H9 (cell line): ENCODE measurements at regions not wholly inside any gene's neighbourhood (a gene's known extent, or its start where the extent isn't known, plus 50 kb on each side); places are given as distances from the start of the nearest gene placed in this dataset.

ENCODE experiments used
- DNase-seq: peaks from one replicate; pipeline ENCODE4 v3.0.0-alpha.2; 2017
- H2AFZ ChIP-seq: one replicate; pipeline ENCODE4 v1.6.1; 2013; ENCODE audit warnings: mild to moderate bottlenecking, low read length, control low read depth, moderate library complexity
- H2AK5ac ChIP-seq: 2 replicates; pipeline ENCODE4 v1.6.1; 2013; ENCODE audit warnings: low read length, control low read depth, mixed read lengths; ENCODE audit not compliant: insufficient read length
- H2BK120ac ChIP-seq: one replicate; pipeline ENCODE4 v1.6.1; 2013; ENCODE audit warnings: low read depth, mild to moderate bottlenecking, low read length, control low read depth, inconsistent platforms; ENCODE audit not compliant: poor library complexity, severe bottlenecking
- H2BK12ac ChIP-seq: 2 replicates; pipeline ENCODE4 v1.6.1; 2013; ENCODE audit warnings: low read length, control low read depth, mixed read lengths, low read depth; ENCODE audit not compliant: insufficient read length
- H2BK15ac ChIP-seq: 2 replicates; pipeline ENCODE4 v1.6.1; 2013; ENCODE audit warnings: low read depth, low read length, control low read depth
- H2BK20ac ChIP-seq: one replicate; pipeline ENCODE4 v1.6.1; 2013; ENCODE audit warnings: low read depth, mild to moderate bottlenecking, low read length, control low read depth, inconsistent platforms; ENCODE audit not compliant: poor library complexity, severe bottlenecking
- H2BK5ac ChIP-seq: 2 replicates; pipeline ENCODE4 v1.6.1; 2013; ENCODE audit warnings: low read length, control low read depth, mixed read lengths; ENCODE audit not compliant: insufficient read length
- H3K14ac ChIP-seq: 2 replicates; pipeline ENCODE4 v1.6.1; 2013; ENCODE audit warnings: low read length, control low read depth; ENCODE audit not compliant: insufficient read depth
- H3K18ac ChIP-seq: 2 replicates; pipeline ENCODE4 v1.6.1; 2013; ENCODE audit warnings: low read depth, mild to moderate bottlenecking, mixed read lengths, low read length, control low read depth; ENCODE audit not compliant: insufficient read length
- H3K23ac ChIP-seq: 2 replicates; pipeline ENCODE4 v1.6.1; 2013; ENCODE audit warnings: low read length, control low read depth, mixed read lengths, low read depth; ENCODE audit not compliant: insufficient read length
- H3K23me2 ChIP-seq: 2 replicates; pipeline ENCODE4 v1.6.1; 2013; ENCODE audit warnings: low read depth, mild to moderate bottlenecking, mixed read lengths, low read length, control low read depth; ENCODE audit not compliant: insufficient read length, poor library complexity, severe bottlenecking
- H3K27ac ChIP-seq: 2 replicates; pipeline ENCODE4 v1.5.1; 2013; ENCODE audit warnings: low read length, control low read depth, mixed read lengths, low read depth; ENCODE audit not compliant: insufficient read length
- H3K27me3 ChIP-seq: 2 replicates; pipeline ENCODE4 v1.6.1; 2013; ENCODE audit warnings: low read length, control low read depth, inconsistent platforms; ENCODE audit not compliant: insufficient read depth
- H3K4ac ChIP-seq: 2 replicates; pipeline ENCODE4 v1.6.1; 2013; ENCODE audit warnings: low read depth, mild to moderate bottlenecking, control low read depth, inconsistent platforms, low read length, moderate library complexity
- H3K4me1 ChIP-seq: 2 replicates; pipeline ENCODE4 v1.6.1; 2013; ENCODE audit warnings: low read length, control low read depth, inconsistent platforms; ENCODE audit not compliant: insufficient read depth
- H3K4me2 ChIP-seq: 2 replicates; pipeline ENCODE4 v1.6.1; 2013; ENCODE audit warnings: low read length, control low read depth, mixed read lengths; ENCODE audit not compliant: insufficient read length, insufficient read depth
- H3K56ac ChIP-seq: 2 replicates; pipeline ENCODE4 v1.6.1; 2013; ENCODE audit warnings: low read depth, mild to moderate bottlenecking, mixed read lengths, low read length, control low read depth; ENCODE audit not compliant: insufficient read length
- H3K79me1 ChIP-seq: 2 replicates; pipeline ENCODE4 v1.6.1; 2013; ENCODE audit warnings: low read depth, mild to moderate bottlenecking, moderate library complexity, low read length, control low read depth, inconsistent platforms; ENCODE audit not compliant: insufficient read depth, poor library complexity, severe bottlenecking
- H3K79me2 ChIP-seq: 2 replicates; pipeline ENCODE4 v1.6.1; 2013; ENCODE audit warnings: low read length, control low read depth, inconsistent platforms; ENCODE audit not compliant: insufficient read depth
- H3K9ac ChIP-seq: 2 replicates; pipeline ENCODE4 v1.6.1; 2013; ENCODE audit warnings: low read length, control low read depth, mixed read lengths; ENCODE audit not compliant: insufficient read length; ENCODE audit errors: extremely low read depth
- H3K9me3 ChIP-seq: one replicate; pipeline ENCODE4 v1.6.1; 2013; ENCODE audit warnings: low read depth, low read length, inconsistent platforms; ENCODE audit not compliant: control insufficient read depth
- H3T11ph ChIP-seq: one replicate; pipeline ENCODE4 v1.6.1; 2013; ENCODE audit warnings: mild to moderate bottlenecking, low read length, control low read depth, inconsistent platforms
- H4K20me1 ChIP-seq: one replicate; pipeline ENCODE4 v1.6.1; 2013; ENCODE audit not compliant: control insufficient read depth, insufficient read length, insufficient read depth
- H4K5ac ChIP-seq: 2 replicates; pipeline ENCODE4 v1.6.1; 2013; ENCODE audit warnings: low read depth, mild to moderate bottlenecking, mixed read lengths, low read length, control low read depth; ENCODE audit not compliant: insufficient read length
- H4K8ac ChIP-seq: replicated peaks from 2 replicates; pipeline ENCODE4 v1.6.1; 2013; ENCODE audit warnings: low read length, control low read depth, mixed read lengths, low read depth; ENCODE audit not compliant: insufficient read length
- H4K91ac ChIP-seq: 2 replicates; pipeline ENCODE4 v1.6.1; 2013; ENCODE audit warnings: low read depth, mild to moderate bottlenecking, moderate library complexity, mixed read lengths, low read length, control low read depth; ENCODE audit not compliant: insufficient read length
- H3K27ac Mint-ChIP-seq, 3 experiments: 2 replicates in 2 of 3; 3 replicates in 1 of 3; pipeline ENCODE4 v1.8.0; 2020 to 2021; ENCODE audit warnings: mixed read lengths in 3 of 3, mild to moderate bottlenecking in 1 of 3, moderate library complexity in 1 of 3
- H3K27me3 Mint-ChIP-seq: 2 replicates; pipeline ENCODE4 v1.8.0; 2021; ENCODE audit warnings: low read depth, mild to moderate bottlenecking, moderate library complexity, mixed read lengths
- H3K36me3 Mint-ChIP-seq, 3 experiments: 2 replicates in 2 of 3; 3 replicates in 1 of 3; pipeline ENCODE4 v1.8.0; 2020 to 2021; ENCODE audit warnings: low read depth in 3 of 3, mixed read lengths in 3 of 3; ENCODE audit not compliant: insufficient read depth in 1 of 3
- H3K4me1 Mint-ChIP-seq, 2 experiments: 2 replicates each; pipeline ENCODE4 v1.8.0; 2020; ENCODE audit warnings: mixed read lengths in 2 of 2
- H3K4me3 Mint-ChIP-seq, 2 experiments: 2 replicates in 1 of 2; 3 replicates in 1 of 2; pipeline ENCODE4 v1.8.0; 2020 to 2021; ENCODE audit warnings: mild to moderate bottlenecking in 2 of 2, mixed read lengths in 2 of 2, moderate library complexity in 1 of 2
- H3K9me3 Mint-ChIP-seq, 2 experiments: 2 replicates in 1 of 2; 3 replicates in 1 of 2; pipeline ENCODE4 v1.8.0; 2020; ENCODE audit warnings: mild to moderate bottlenecking in 2 of 2, mixed read lengths in 2 of 2, moderate library complexity in 1 of 2
- WGBS: extraction: QIAGEN DNeasy Blood & Tissue Kit; methylation state at CpG from one replicate; pipeline ENCODE4 v1.1.7; 2013; ENCODE audit warnings: missing lambda C conversion rate, low lambda C conversion rate, mixed read lengths; ENCODE audit not compliant: insufficient read length; ENCODE audit errors: extremely low coverage; 5-methylcytosine and 5-hydroxymethylcytosine counted together
- TF ChIP-seq, protein P1 (sequence below): fragments of 200-600 bp; sonication (generic); conservative IDR thresholded peaks from 3 replicates; pipeline ENCODE4 v1.8.0; 2021; ENCODE audit warnings: antibody characterized with exemption, mild to moderate bottlenecking

DNA sequence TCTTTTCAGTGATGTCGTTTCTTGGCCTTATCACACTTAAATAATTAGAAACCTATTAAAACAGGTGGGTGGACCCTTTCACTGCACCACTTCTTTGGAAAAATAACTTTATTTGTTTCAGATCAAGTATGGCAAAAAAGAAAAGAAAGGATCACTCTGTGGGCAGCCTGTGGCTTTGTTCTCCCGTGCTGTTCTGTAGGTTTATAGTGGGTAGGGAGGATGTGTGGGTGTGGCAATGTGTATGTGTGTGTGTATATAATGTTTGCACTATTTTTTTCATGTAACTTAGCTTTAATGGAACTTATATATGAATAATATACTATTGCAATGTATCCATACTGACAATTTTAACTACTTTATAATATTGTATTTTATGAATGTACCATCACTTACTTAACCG, 85.9 kb downstream of the ACTBL2 start:
- H3K27me3 ChIP-seq = no peaks in the 10 kb centered on the region
- H3K27me3 Mint-ChIP-seq = no peaks in the 10 kb centered on the region
- H3K9me3 Mint-ChIP-seq = peaks cover 0 to 2% of the 10 kb centered on the region in 2 experiments; a peak in 1 of 5 replicates
- no peak overlapping the region for H2BK120ac ChIP-seq
- H3K9ac ChIP-seq = no peak overlapping the region
- no peak overlapping the region; a peak in 1 of 7 replicates for H3K27ac Mint-ChIP-seq
- no peaks in the 10 kb centered on the region for H3K4me1 ChIP-seq
- H3K4ac ChIP-seq = no peak overlapping the region
- TF ChIP-seq, protein P1, sequence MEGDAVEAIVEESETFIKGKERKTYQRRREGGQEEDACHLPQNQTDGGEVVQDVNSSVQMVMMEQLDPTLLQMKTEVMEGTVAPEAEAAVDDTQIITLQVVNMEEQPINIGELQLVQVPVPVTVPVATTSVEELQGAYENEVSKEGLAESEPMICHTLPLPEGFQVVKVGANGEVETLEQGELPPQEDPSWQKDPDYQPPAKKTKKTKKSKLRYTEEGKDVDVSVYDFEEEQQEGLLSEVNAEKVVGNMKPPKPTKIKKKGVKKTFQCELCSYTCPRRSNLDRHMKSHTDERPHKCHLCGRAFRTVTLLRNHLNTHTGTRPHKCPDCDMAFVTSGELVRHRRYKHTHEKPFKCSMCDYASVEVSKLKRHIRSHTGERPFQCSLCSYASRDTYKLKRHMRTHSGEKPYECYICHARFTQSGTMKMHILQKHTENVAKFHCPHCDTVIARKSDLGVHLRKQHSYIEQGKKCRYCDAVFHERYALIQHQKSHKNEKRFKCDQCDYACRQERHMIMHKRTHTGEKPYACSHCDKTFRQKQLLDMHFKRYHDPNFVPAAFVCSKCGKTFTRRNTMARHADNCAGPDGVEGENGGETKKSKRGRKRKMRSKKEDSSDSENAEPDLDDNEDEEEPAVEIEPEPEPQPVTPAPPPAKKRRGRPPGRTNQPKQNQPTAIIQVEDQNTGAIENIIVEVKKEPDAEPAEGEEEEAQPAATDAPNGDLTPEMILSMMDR = no peak
- no peak overlapping the region for H4K8ac ChIP-seq
- no peaks in the 10 kb centered on the region for H3K79me1 ChIP-seq
- no peaks in the 10 kb centered on the region for H3K9me3 ChIP-seq
- no peaks in the 10 kb centered on the region for H4K20me1 ChIP-seq
- no peaks in the 10 kb centered on the region for H3K36me3 Mint-ChIP-seq
- no peak overlapping the region for H3K18ac ChIP-seq
- no peak overlapping the region for H4K91ac ChIP-seq
- H3K27ac ChIP-seq = no peak overlapping the region
- H2BK5ac ChIP-seq = no peak overlapping the region
- no peak overlapping the region for H3K23ac ChIP-seq
- H3K4me1 Mint-ChIP-seq = peaks cover 0 to 9% of the 10 kb centered on the region in 2 experiments; a peak in 2 of 4 replicates
- no peaks in the 10 kb centered on the region for H3K23me2 ChIP-seq
- H4K5ac ChIP-seq = no peak overlapping the region
- no peak overlapping the region for H2BK20ac ChIP-seq
- no peak overlapping the region for H2AFZ ChIP-seq
- WGBS = no CpG with 5 or more reads among the region's 3 CpGs
- H3K4me2 ChIP-seq = no peak overlapping the region
- H3K14ac ChIP-seq = no peak overlapping the region; the same call in 1 of the 2 replicates
- DNase-seq = no peak
- no peak overlapping the region for H2AK5ac ChIP-seq
- H2BK12ac ChIP-seq = no peak overlapping the region
- H2BK15ac ChIP-seq = no peak overlapping the region
- H3T11ph ChIP-seq = no peak overlapping the region
- no peaks in the 10 kb centered on the region for H3K79me2 ChIP-seq
- no peak overlapping the region for H3K4me3 Mint-ChIP-seq
- no peak overlapping the region for H3K56ac ChIP-seq
